Fibroblast of skin of back (primary cell): ENCODE measurements at regions not wholly inside any gene's neighbourhood (a gene's known extent, or its start where the extent isn't known, plus 50 kb on each side); places are given as distances from the start of the nearest gene placed in this dataset.

ENCODE experiments used
- DNase-seq: peaks from one replicate; pipeline ENCODE4 v3.0.0-alpha.2; 2013

GRCh38 chr5:118687661-118688621, 300.4 kb downstream of the DTWD2 start:
- peak; percentile 73 for DNase-seq

DNA sequence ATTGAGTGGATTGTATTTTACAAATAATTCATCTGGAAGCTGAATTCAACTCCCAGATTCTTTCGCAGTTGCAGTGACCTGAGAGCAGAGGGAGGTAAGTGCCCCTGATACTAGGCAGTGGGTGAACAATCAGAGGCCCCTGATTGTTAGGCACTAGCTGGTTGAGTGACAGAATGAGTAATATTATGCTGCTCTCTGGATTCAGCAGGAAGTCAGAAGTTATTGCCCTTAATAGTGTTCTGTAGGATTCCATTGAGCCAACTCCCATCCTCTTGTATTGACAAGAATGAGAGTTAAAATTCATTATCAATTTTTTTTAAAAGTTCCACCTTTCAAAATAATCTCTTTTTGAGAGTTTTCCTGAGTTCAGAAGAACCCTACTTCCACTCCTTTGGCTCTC, 301.2 kb downstream of the DTWD2 start:
- DNase-seq = peak; percentile 19

DNA sequence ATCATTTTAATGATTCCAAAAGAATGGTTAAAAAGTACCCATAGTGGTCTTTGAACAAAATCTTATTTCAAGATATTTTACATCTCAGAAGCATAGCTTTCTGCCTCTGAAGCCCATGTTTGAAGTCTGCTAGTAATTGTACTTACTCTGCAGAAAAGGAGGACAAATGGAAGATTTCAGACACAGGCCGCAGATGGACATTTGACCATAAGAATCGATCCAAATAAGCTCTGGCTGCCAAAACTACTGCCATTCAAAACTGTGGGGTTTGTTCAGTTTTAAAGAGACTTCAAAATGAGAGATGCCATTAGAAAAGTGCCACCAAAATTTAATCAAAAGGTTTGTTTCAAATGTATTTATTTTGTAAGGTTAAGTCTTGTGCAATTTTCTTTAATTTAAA, 306.7 kb downstream of the DTWD2 start:
- DNase-seq = no peak

- no peak for DNase-seq
Observed at GRCh38 chr5:118679264-118679940, 308.9 kb downstream of the DTWD2 start.

GRCh38 chr5:118678746-118679145, 309.6 kb downstream of the DTWD2 start:
- no peak for DNase-seq

DNA sequence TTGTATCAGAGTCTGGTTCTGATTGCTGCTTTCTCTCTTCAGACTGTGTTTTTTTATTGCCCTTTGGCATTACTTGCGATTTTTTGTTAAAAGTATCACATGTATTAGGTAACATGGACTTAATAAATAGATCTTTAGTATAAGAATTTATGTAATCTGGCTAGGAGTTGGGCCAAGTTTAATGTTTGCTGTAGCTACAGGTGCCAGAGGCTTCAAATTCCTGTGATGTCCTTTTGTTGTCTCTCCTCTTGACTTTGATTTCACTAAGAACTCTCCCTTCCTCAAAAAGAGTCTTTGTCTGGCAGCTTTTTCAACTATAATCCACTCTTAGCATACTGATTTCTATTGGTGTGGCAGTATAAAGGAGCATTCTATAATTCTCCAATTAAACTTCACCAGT, 313.1 kb downstream of the DTWD2 start:
- no peak for DNase-seq

DNA sequence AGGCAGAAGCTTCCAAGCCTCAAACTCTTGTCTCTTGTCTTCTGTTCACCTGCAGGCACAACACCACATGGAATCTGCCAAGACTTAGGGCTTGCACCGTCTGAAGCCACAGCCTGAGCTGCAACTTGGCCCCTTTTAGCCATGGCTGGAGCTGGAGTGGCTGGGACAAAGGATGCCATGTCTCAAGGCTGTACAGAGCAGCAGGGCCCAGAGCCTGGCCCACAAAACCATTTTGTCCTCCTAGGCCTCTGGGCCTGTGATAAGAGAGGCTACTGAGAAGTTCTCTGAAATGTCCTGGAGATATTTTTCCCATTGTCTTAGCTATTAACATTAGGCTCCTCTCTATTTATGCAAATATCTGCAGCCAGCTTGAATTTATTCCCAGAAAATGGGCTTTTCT, 330.8 kb downstream of the DTWD2 start:
- DNase-seq = no peak

DNA sequence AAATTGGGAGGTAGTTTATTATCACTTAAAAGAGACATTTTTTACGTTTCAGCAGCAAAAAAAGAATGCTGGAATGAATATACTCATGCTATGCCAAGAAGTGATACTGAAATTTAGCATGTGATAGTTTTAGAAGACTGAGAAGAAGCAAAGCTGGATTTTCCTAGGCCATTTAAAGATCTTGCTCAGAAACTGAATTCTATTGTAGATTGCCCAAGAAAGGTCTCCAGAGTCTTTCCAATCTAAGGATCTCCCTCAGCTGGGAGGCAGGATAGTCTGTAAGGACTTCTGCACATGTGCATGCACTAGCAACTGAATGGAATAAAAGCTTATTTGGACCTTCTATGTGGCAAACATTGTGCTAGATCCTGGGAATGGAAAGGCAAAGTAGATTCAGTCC, 334.5 kb downstream of the DTWD2 start:
- DNase-seq = no peak

DNA sequence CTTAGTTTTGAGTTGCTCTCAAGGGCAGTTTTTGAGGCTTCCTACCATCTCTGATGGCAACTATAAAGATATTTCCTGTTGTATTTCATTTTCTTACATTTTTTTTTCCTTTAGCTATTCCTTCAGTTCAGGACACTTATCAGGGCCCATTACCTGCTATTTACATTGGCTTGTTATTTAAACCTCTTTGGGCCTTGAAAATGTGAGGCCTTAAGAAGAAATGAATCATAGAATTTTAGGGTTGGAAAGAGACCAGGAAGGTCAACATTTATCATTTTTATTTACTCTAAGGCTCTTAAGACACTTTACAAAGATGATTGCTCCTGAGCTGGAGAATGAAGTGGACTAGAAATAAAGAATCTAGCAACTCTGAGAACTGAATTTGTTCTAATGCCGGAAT, 335.2 kb downstream of the DTWD2 start:
- DNase-seq = no peak

DNA sequence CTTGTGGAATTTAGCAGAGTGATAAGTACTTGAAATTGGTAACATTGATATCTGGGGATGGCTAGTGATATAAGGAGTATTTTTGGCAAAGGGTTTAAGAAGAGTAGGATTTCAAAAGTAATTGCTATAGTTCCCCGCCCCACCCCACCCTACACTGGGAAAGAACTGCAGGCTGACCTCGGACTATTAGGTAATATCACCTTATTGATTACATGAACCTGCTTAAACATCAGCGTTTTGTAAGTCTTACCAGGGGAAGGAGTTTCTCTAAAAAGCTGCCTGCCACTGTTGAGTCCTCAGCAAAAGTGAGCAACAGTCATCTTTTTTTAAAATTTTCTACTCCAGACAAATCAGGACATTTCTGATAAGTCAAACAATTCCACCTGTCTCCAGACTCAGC, 337.3 kb downstream of the DTWD2 start:
- no peak for DNase-seq

GRCh38 chr5:118647587-118647986, 340.8 kb downstream of the DTWD2 start:
- no peak for DNase-seq

DNA sequence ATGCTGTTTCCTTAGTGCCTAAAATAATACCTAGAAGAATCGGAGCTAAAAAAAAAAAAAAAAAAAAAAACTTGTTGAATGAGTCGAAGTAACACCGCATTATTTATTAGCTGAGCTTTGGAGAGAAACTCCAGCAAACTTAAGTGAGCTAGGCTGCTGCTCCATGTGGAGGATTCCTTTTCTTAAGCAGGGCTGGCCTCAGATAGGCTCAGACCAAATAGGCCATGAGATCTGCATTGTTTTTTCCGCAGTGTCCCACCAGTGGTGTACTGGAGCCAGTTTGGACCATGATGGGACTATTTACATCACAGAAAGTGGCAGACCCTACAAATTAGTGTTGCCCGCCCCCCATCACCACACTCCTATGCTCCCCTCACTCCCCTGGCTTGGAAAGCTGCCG, 341.4 kb downstream of the DTWD2 start:
- no peak for DNase-seq

GRCh38 chr5:118637947-118638670, 350.2 kb downstream of the DTWD2 start:
- DNase-seq = no peak

GRCh38 chr5:118628660-118629354, 359.5 kb downstream of the DTWD2 start:
- peak; percentile 9 for DNase-seq

- no peak for DNase-seq
Observed at GRCh38 chr5:118620233-118620632, 368.1 kb downstream of the DTWD2 start.

DNA sequence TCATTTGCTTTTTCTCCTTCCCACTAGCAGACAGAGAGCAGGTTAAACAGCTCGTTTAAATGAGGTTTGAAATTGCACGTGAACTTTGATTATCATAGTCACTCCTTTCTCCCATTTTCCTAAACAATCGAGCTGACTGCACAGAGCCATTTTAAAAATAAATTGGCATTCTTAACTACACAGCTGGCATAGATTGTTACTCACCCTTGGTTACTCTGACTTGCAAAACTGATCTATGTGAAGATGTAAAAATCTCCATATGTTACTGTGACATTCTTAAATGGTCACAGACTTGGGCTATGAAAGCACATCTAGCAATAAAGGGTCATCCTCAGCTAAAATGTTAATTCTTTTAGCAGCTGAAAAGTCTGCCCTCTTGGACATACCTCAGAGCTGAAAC, 368.5 kb downstream of the DTWD2 start:
- DNase-seq = no peak

- no peak for DNase-seq
Observed at GRCh38 chr5:118616281-118616680, 372.1 kb downstream of the DTWD2 start.

DNA sequence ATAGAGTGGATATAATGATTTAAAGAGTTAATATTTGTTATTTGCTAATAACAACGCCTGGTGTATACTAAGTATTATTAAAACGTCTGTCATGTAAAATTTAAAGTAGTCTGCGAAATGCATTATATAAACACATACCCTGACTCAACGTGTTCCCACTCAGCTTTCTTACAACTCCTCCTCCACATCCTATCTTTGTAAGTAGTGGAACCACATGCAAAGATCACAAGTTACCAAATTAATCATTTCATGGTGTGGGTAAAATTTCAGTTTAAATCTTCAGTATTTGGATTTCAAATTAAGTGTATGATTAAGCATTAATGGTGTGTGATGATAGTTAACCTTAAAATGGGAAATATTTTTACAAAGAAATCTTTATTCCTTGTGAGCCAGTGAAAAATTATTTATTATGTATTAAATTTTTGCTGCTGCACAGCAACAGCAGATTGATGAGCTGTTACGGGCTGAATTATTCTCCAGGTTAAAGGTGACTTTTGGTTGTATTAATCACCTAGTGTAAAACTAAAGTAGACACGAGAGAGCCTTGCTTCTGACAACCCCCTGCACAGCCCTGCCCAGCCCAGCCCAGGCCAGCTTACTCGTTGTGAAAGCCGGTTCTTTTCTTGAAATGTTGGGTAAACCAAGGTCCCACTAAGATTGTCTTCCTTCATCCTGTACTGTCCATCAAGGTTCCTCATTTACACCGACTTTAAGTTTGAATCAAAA, 373.5 kb downstream of the DTWD2 start:
- DNase-seq = no peak

DNA sequence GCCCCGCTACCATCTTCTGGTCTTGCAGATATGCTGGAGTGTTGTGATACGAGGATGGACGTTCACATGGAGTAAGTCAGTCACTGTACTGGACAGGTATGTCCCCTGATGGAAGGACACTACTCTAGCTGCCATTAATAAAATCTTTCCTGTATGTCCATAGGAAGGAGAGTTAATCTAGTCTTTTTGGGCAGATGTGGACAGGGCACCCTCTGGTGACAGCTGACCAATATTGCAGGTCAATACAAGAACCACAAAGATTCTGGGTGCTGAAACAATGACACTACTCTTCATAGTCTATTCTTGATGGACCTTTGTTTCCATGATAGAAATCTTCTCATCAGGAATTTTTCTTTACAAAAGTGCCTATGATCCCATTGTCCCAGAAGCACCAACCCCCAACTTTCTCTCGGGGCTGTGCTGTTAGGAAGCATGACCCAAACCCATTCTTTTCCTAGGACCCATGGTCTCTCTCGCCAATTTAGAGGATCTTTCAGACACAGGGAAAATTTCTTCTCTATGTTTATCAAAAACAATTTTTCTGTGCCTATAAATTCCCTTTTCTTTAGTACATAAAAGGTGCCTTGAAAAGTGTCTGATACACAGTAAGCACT, 376.9 kb downstream of the DTWD2 start:
- DNase-seq = peak; percentile 38

GRCh38 chr5:118606940-118607339, 381.4 kb downstream of the DTWD2 start:
- DNase-seq = no peak

DNA sequence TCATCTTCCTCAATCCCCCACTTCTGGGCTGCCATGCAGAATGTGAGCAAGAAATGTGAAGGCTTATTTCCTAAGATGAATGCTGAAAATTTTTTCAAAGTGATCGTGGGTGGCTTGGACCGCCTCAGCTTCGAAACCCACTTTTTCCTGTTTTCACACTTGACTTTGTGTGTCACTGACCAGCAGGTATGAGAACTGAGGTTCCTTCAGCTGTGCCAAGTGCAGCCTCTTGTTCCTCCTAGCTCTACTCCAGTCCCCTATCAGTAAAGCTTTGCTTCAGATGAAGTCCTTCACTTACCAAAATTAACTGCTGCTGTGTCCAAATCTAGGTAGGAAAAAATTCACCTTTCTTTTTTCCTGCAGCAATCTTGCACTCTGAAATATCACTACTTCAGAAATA, 382.6 kb downstream of the DTWD2 start:
- DNase-seq = no peak

DNA sequence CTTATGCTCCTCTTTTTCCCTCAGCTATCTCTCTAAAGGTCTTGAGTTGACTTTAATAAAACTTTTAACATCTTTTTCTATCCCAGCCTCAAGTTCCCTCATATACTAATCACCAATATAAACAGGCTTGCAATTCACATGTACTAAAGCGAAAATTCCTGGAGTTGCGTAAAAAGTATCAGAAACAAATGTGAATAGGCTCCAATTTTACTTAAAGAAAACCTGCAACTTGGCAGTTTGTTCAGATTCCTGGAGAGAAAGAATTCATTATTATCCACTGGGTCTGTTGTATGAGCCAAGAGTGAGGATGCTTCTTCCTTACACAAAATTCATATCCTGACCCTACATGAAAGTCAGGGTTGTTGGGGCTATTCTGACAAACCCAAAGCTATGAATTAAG, 384.2 kb downstream of the DTWD2 start:
- DNase-seq = no peak
